HG03135 (cell line): ENCODE measurements at regions not wholly inside any gene's neighbourhood (a gene's known extent, or its start where the extent isn't known, plus 50 kb on each side); places are given as distances from the start of the nearest gene placed in this dataset.

ENCODE experiments used
- ATAC-seq: cut with Tn5 transposase; IDR thresholded peaks from one replicate; pipeline ENCODE4 v1.9.1; 2021; ENCODE audit warnings: mild to moderate bottlenecking, moderate library complexity; ENCODE audit not compliant: unreplicated experiment

- ATAC-seq, result no peak
These were observed 1227.1 kb downstream of the SLITRK1 start for GRCh38 chr13:82654861-82655855.

- ATAC-seq, result no peak
These were observed 1228.1 kb downstream of the SLITRK1 start for GRCh38 chr13:82654143-82654542.

- no peak for ATAC-seq
These were observed 1234.7 kb downstream of the SLITRK1 start for GRCh38 chr13:82647540-82647939.

- ATAC-seq, result no peak
These were observed 1246.2 kb downstream of the SLITRK1 start for GRCh38 chr13:82636119-82636518.

GRCh38 chr13:82634946-82635345, 1247.3 kb downstream of the SLITRK1 start:
- ATAC-seq, result no peak

GRCh38 chr13:82627183-82627582, 1255.1 kb downstream of the SLITRK1 start:
- no peak for ATAC-seq

GRCh38 chr13:82625717-82626116, 1256.6 kb downstream of the SLITRK1 start:
- no peak for ATAC-seq

GRCh38 chr13:82615043-82615442, 1267.2 kb downstream of the SLITRK1 start:
- ATAC-seq, result no peak

GRCh38 chr13:82614086-82614485, 1268.2 kb downstream of the SLITRK1 start:
- ATAC-seq, result no peak

- no peak for ATAC-seq
These were observed 1276.3 kb downstream of the SLITRK1 start for GRCh38 chr13:82606008-82606407.

- no peak for ATAC-seq
These were observed 1284.5 kb downstream of the SLITRK1 start for GRCh38 chr13:82597747-82598146.

GRCh38 chr13:82593239-82593638, 1289.0 kb downstream of the SLITRK1 start:
- ATAC-seq, result no peak

GRCh38 chr13:82571653-82572052, 1310.6 kb downstream of the SLITRK1 start:
- no peak for ATAC-seq

GRCh38 chr13:82569581-82569980, 1312.7 kb downstream of the SLITRK1 start:
- ATAC-seq, result no peak

GRCh38 chr13:82566864-82567263, 1315.4 kb downstream of the SLITRK1 start:
- ATAC-seq, result no peak

- no peak for ATAC-seq
These were observed 1317.1 kb downstream of the SLITRK1 start for GRCh38 chr13:82565201-82565600.

- ATAC-seq, result no peak
These were observed 1321.4 kb downstream of the SLITRK1 start for GRCh38 chr13:82560889-82561288.

GRCh38 chr13:82522872-82523271, 1359.4 kb downstream of the SLITRK1 start:
- ATAC-seq, result no peak

GRCh38 chr13:82506805-82507414, 1375.4 kb downstream of the SLITRK1 start:
- ATAC-seq, result no peak

- ATAC-seq, result no peak
These were observed 1380.4 kb downstream of the SLITRK1 start for GRCh38 chr13:82501834-82502233.

- no peak for ATAC-seq
These were observed 1401.9 kb downstream of the SLITRK1 start for GRCh38 chr13:82480415-82480814.

- ATAC-seq, result no peak
These were observed 1404.8 kb downstream of the SLITRK1 start for GRCh38 chr13:82477436-82477835.
